HepG2 (cell line): ENCODE measurements at regions not wholly inside any gene's neighbourhood (a gene's known extent, or its start where the extent isn't known, plus 50 kb on each side); places are given as distances from the start of the nearest gene placed in this dataset.

Source experiments
- ATAC-seq: fragments of 200-7000 bp; cut with Tn5 transposase; 3 replicates; pipeline ENCODE4 v1.9.1; 2020; ENCODE audit warnings: mild to moderate bottlenecking, moderate library complexity
- BruUV-seq: library from RNA; stranded (reverse); fragments of 400-500 nt; replicated peaks from 2 replicates; lab custom pipeline; 2021; lab: Mats Ljungman, UMichigan
- CTCF ChIA-PET: fragments of 300-600 bp; formaldehyde crosslinking; extraction: SDS; loops from one replicate; lab custom pipeline; 2021; ENCODE audit warnings: low total read pairs, inconsistent platforms, low intra/inter-chr PET ratio; lab: Yijun Ruan, JAX
- POLR2A ChIA-PET: fragments of 350-600 bp; sonication (Branson Sonifier 250); formaldehyde crosslinking; loops from one replicate; lab custom pipeline; 2020; ENCODE audit warnings: antibody characterized with exemption, inconsistent platforms; lab: Yijun Ruan, JAX
- DNase-seq: peaks from one replicate; pipeline ENCODE4 v3.0.0-alpha.2; 2015; ENCODE audit warnings: low spot score
- FAIRE-seq: peaks from 3 replicates; lab custom pipeline; 2011; peaks lifted over from hg19 to GRCh38; lab: Jason Lieb, UNC
- H2AFZ ChIP-seq: one replicate; pipeline ENCODE4 v1.6.1; 2011; ENCODE audit warnings: low read length, inconsistent platforms
- H3K27ac ChIP-seq: fragments of 300-600 bp; 3 replicates; pipeline ENCODE4 v1.8.0; 2011; ENCODE audit warnings: mixed run types, mild to moderate bottlenecking, mixed read lengths, low read length, inconsistent platforms; ENCODE audit not compliant: insufficient read depth; ENCODE audit errors: extremely low read length
- H3K27me3 ChIP-seq, 2 experiments: fragments of 200-600 bp in 1 of 2; 2 replicates in 1 of 2; 3 replicates in 1 of 2; pipeline versions ENCODE4 v1.6.0 to v1.8.0; 2011; ENCODE audit warnings: low read length in 2 of 2, mild to moderate bottlenecking in 2 of 2, moderate library complexity in 2 of 2, inconsistent platforms in 1 of 2; ENCODE audit not compliant: insufficient read depth in 2 of 2, control insufficient read depth in 1 of 2
- H3K36me3 ChIP-seq, 2 experiments: fragments of 200-600 bp in 1 of 2; replicated peaks in 1 of 2; 2 replicates in 1 of 2; 3 replicates in 1 of 2; pipeline versions ENCODE4 v1.5.1 to v1.8.0; 2011; ENCODE audit warnings: low read length in 2 of 2, inconsistent platforms in 1 of 2; ENCODE audit not compliant: insufficient read depth in 2 of 2, control insufficient read depth in 1 of 2
- H3K4me1 ChIP-seq: 2 replicates; pipeline ENCODE4 v1.5.1; 2012; ENCODE audit warnings: low read length, inconsistent platforms; ENCODE audit not compliant: insufficient read depth
- H3K4me2 ChIP-seq: 2 replicates; pipeline ENCODE4 v1.6.0; 2011; ENCODE audit warnings: low read depth, low read length, inconsistent platforms
- H3K4me3 ChIP-seq, 3 experiments: fragments of 200-600 bp in 1 of 3; sonication (generic), shearing (Covaris generic) in 1 of 3; replicated peaks in 1 of 3; 2 replicates each; pipeline ENCODE4 v1.5.1; 2011 to 2016; ENCODE audit warnings: low read length in 3 of 3, inconsistent platforms in 2 of 3, low read depth in 2 of 3, mild to moderate bottlenecking in 2 of 3, control low read depth in 1 of 3, mixed read lengths in 1 of 3; ENCODE audit not compliant: insufficient read depth in 1 of 3
- H3K79me2 ChIP-seq: one replicate; pipeline ENCODE4 v1.6.1; 2011; ENCODE audit warnings: low read length, inconsistent platforms; ENCODE audit not compliant: insufficient read depth
- H3K9ac ChIP-seq: 2 replicates; pipeline ENCODE4 v1.6.0; 2011; ENCODE audit warnings: mild to moderate bottlenecking, low read depth, low read length, inconsistent platforms; ENCODE audit not compliant: insufficient read depth
- H3K9me3 ChIP-seq: 2 replicates; pipeline ENCODE4 v1.5.1; 2012; ENCODE audit warnings: mild to moderate bottlenecking, low read length
- H4K20me1 ChIP-seq: 2 replicates; pipeline ENCODE4 v1.6.0; 2011; ENCODE audit warnings: inconsistent platforms, mild to moderate bottlenecking, low read length, moderate library complexity; ENCODE audit not compliant: insufficient read depth
- ASH2L ChIP-seq: fragments of 300-600, 200-600 bp; sonication (generic); IDR thresholded peaks from 2 replicates; pipeline ENCODE4 v1.7.0; 2017; ENCODE audit warnings: low read depth, mild to moderate bottlenecking, moderate library complexity, mixed read lengths, low read length; ENCODE audit not compliant: insufficient read length
- CERS6 ChIP-seq: sonication (generic); formaldehyde crosslinking; IDR thresholded peaks from 2 replicates; pipeline ENCODE4 v1.5.0; 2020; ENCODE audit warnings: missing genetic modification reagents
- KDM4B ChIP-seq: sonication (generic); formaldehyde crosslinking; IDR thresholded peaks from 2 replicates; pipeline ENCODE4 v1.4.0; 2020; ENCODE audit warnings: missing genetic modification reagents
- KLF6 ChIP-seq: IDR thresholded peaks from 2 replicates; pipeline ENCODE4 v1.8.0; 2016; ENCODE audit warnings: missing biosample characterization, missing genetic modification reagents
- MED1 ChIP-seq: sonication (generic); formaldehyde crosslinking; IDR thresholded peaks from 2 replicates; pipeline ENCODE4 v1.4.0; 2020; ENCODE audit warnings: missing genetic modification reagents
- MNT ChIP-seq: fragments of 450-650 bp; IDR thresholded peaks from 2 replicates; pipeline ENCODE4 v1.6.1; 2016
- NCOA2 ChIP-seq: sonication (generic); formaldehyde crosslinking; IDR thresholded peaks from 2 replicates; pipeline ENCODE4 v1.8.0; 2022; ENCODE audit warnings: inconsistent platforms
- NFE2L1 ChIP-seq: sonication (generic); formaldehyde crosslinking; IDR thresholded peaks from 2 replicates; pipeline ENCODE4 v1.4.0; 2020; ENCODE audit warnings: missing genetic modification reagents, mild to moderate bottlenecking, borderline replicate concordance
- NFIC ChIP-seq: IDR thresholded peaks from 2 replicates; pipeline ENCODE4 v1.6.1; 2012; ENCODE audit warnings: mild to moderate bottlenecking, low read length, inconsistent platforms
- ZFAT ChIP-seq: sonication (generic); formaldehyde crosslinking; conservative IDR thresholded peaks from 2 replicates; pipeline ENCODE4 v1.8.1; 2023; ENCODE audit warnings: missing genetic modification reagents, inconsistent platforms
- ZFP41 ChIP-seq: sonication (generic); formaldehyde crosslinking; IDR thresholded peaks from 2 replicates; pipeline ENCODE4 v1.4.0; 2020; ENCODE audit warnings: mild to moderate bottlenecking, missing genetic modification reagents, borderline replicate concordance
- ZMYM4 ChIP-seq: sonication (generic); formaldehyde crosslinking; IDR thresholded peaks from 2 replicates; pipeline ENCODE4 v1.8.1; 2023; ENCODE audit warnings: mild to moderate bottlenecking, missing genetic modification reagents
- ZNF12 ChIP-seq: sonication (generic); formaldehyde crosslinking; IDR thresholded peaks from 2 replicates; pipeline ENCODE4 v1.5.0; 2020; ENCODE audit warnings: missing genetic modification reagents
- ZNF180 ChIP-seq: sonication (generic); formaldehyde crosslinking; IDR thresholded peaks from 2 replicates; pipeline ENCODE4 v1.4.0; 2020; ENCODE audit warnings: low read depth, missing genetic modification reagents, borderline replicate concordance
- ZNF230 ChIP-seq: sonication (generic); formaldehyde crosslinking; IDR thresholded peaks from 2 replicates; pipeline ENCODE4 v1.4.0; 2020; ENCODE audit warnings: mild to moderate bottlenecking, missing genetic modification reagents
- ZNF468 ChIP-seq: sonication (generic); formaldehyde crosslinking; IDR thresholded peaks from 2 replicates; pipeline ENCODE4 v1.8.0; 2022; ENCODE audit warnings: mild to moderate bottlenecking, moderate library complexity, missing genetic modification reagents
- ZNF572 ChIP-seq: sonication (generic); formaldehyde crosslinking; IDR thresholded peaks from 2 replicates; pipeline ENCODE4 v1.5.1; 2020; ENCODE audit warnings: mild to moderate bottlenecking, missing genetic modification reagents
- ZSCAN21 ChIP-seq: sonication (generic); formaldehyde crosslinking; IDR thresholded peaks from 2 replicates; pipeline ENCODE4 v1.8.0; 2022; ENCODE audit warnings: mild to moderate bottlenecking, missing genetic modification reagents, moderate library complexity, borderline replicate concordance
- WGBS: methylation state at CpG from one replicate; pipeline ENCODE4 v1.1.6; 2017; ENCODE audit warnings: low lambda C conversion rate; 5-methylcytosine and 5-hydroxymethylcytosine counted together
- in situ Hi-C: cut with HindIII; loops from 2 replicates; pipeline ENCODE4 v1.10.0; 2017; ENCODE audit warnings: low pct_unique_long_range_greater_than_20kb; ENCODE audit not compliant: extremely low pct_ligation_motif_present
- intact Hi-C: fragments of 100-400 bp; cut with micrococcal nuclease; formaldehyde crosslinking; loops from one replicate; pipeline ENCODE4 v1.10.0; 2022; ENCODE audit not compliant: unreplicated experiment
- TF ChIP-seq, protein P1 (sequence below): sonication (generic); formaldehyde crosslinking; IDR thresholded peaks from 2 replicates; pipeline ENCODE4 v1.4.0; 2020; ENCODE audit warnings: low read depth, mild to moderate bottlenecking, missing genetic modification reagents

GRCh38 chr11:131203040-131203439, 167.4 kb upstream of the NTM start:
- no peak for DNase-seq
- Histone ChIP-seq H3K9ac (no peak overlapping the region), H3K27ac (no peak overlapping the region), H3K36me3 (no peaks in the 10 kb centered on the region), H3K4me2 (no peak overlapping the region), H3K4me1 (no peaks in the 10 kb centered on the region), H3K9me3 (no peaks in the 10 kb centered on the region), H3K79me2 (no peaks in the 10 kb centered on the region), H4K20me1 (no peaks in the 10 kb centered on the region), H2AFZ (no peak overlapping the region), H3K27me3 (peaks cover 2 to 27% of the 10 kb centered on the region in 2 experiments; a peak in 4 of 5 replicates), H3K4me3 (no peak overlapping the region)
- CTCF ChIA-PET: no interaction called here
- POLR2A ChIA-PET: no interaction called here
- intact Hi-C loops (no loop called here), in situ Hi-C loops (no loop called here)
- WGBS: 0% methylated on average over 1 of the region's 1 CpG
- BruUV-seq: no TSS peak
- ATAC-seq: no peak
- no peak for TF ChIP-seq MNT
- TF ChIP-seq NFE2L1: no peak
- TF ChIP-seq ZNF468: no peak
- TF ChIP-seq NCOA2 (CRISPR knock-in tag): no peak
- TF ChIP-seq ZNF230 (CRISPR knock-in tag): no peak
- FAIRE-seq: no peak

DNA sequence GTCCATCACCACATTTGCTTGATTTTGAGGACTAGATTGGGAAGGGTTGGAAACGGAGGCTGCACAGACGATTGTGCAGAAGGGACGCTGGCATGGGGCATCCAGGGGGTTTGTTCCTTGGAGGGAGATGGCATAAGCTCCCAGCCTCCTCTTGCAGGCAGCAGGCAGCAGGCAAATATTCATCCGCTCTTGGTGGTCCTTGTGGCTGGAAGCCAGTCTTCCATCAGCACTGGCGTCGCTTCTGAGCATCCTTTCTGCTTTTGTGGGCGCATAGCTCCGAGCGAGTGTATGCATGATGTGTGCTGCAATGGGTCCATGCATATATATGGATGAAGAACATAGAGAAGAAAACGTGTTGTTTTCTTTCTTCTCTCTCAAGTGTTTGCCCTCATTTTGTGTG, 166.1 kb upstream of the NTM start:
- no peak overlapping the region for H3K27ac ChIP-seq
- H3K36me3 ChIP-seq: no peaks in the 10 kb centered on the region
- intact Hi-C loops (no loop called here), in situ Hi-C loops (no loop called here)
- DNase-seq (no peak), FAIRE-seq (no peak), ATAC-seq (no peak)
- no peaks in the 10 kb centered on the region for H4K20me1 ChIP-seq
- no peak overlapping the region for H2AFZ ChIP-seq
- H3K4me2 ChIP-seq: no peak overlapping the region
- CTCF ChIA-PET: no interaction called here
- H3K9ac ChIP-seq: no peak overlapping the region
- BruUV-seq: no TSS peak
- H3K4me1 ChIP-seq: no peaks in the 10 kb centered on the region
- H3K27me3 ChIP-seq: peaks cover 2 to 19% of the 10 kb centered on the region in 2 experiments; a peak in 4 of 5 replicates
- 29% methylated on average over 10 of the region's 10 CpGs for WGBS
- no peaks in the 10 kb centered on the region for H3K79me2 ChIP-seq
- H3K4me3 ChIP-seq: no peak overlapping the region
- POLR2A ChIA-PET: no interaction called here
- H3K9me3 ChIP-seq: no peaks in the 10 kb centered on the region
- TF ChIP-seq KDM4B (CRISPR knock-in tag): no peak
- TF ChIP-seq MED1 (CRISPR knock-in tag): no peak
- no peak for TF ChIP-seq ASH2L
- no peak for TF ChIP-seq ZNF572 (CRISPR knock-in tag)
- TF ChIP-seq KLF6 (CRISPR knock-in tag): no peak
- TF ChIP-seq, protein P1, sequence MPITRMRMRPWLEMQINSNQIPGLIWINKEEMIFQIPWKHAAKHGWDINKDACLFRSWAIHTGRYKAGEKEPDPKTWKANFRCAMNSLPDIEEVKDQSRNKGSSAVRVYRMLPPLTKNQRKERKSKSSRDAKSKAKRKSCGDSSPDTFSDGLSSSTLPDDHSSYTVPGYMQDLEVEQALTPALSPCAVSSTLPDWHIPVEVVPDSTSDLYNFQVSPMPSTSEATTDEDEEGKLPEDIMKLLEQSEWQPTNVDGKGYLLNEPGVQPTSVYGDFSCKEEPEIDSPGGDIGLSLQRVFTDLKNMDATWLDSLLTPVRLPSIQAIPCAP (CRISPR knock-in tag): no peak
- no peak for TF ChIP-seq CERS6
- TF ChIP-seq ZFAT: no peak
- TF ChIP-seq ZNF180: no peak
- TF ChIP-seq ZFP41 (CRISPR knock-in tag): no peak
- TF ChIP-seq ZNF12 (CRISPR knock-in tag): no peak
- no peak for TF ChIP-seq NFIC
- TF ChIP-seq ZMYM4 (CRISPR knock-in tag): no peak
- no peak for TF ChIP-seq ZSCAN21 (CRISPR knock-in tag)
